GM12873 (cell line): ENCODE measurements at regions not wholly inside any gene's neighbourhood (a gene's known extent, or its start where the extent isn't known, plus 50 kb on each side); places are given as distances from the start of the nearest gene placed in this dataset.

ENCODE experiments used
- CTCF ChIP-seq: IDR thresholded peaks from 2 replicates; pipeline ENCODE4 v1.5.1; 2012; ENCODE audit warnings: low read depth, mild to moderate bottlenecking, moderate library complexity, low read length, control low read depth; ENCODE audit not compliant: insufficient read depth; ENCODE audit errors: missing control alignments

DNA sequence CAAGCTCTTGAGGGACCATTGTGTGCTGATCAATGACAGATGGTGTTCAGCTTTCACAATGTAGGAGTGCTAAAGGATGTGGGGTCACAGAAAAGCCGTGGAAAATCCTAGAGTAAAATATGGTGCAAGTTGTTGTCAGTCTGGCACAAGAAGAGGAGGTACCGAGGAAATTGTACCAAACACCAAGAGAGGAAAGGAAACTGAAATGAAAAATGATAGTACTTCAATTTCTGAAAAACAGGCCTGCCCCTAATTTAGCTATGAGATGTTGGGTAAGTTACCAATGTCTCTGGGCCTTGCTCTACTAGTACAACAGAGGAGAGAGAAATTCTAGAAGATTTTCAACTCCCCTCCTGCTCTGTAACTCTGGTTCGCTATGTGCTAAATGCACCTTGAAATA, 78.8 kb upstream of the PELI1 start:
- no peak for TF ChIP-seq CTCF

DNA sequence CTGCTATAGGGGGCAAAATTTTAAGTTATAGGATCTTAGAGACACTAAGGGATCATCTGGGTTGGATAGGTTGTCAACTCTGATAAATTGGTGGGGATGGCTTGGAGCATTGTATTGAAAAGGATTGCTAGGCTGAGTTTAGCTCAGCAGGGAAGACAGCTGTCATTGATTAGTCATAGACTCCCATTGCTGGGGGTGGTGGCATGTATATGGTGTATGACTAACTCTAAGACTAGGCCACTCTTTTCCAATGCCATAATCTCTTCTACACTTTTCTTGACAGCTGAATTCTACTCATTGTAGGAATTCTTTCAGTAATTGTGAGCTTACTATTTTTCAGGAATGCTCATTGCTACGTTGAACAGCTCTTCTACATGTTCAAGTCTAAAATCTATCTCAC, 81.3 kb upstream of the PELI1 start:
- no peak for TF ChIP-seq CTCF

- TF ChIP-seq CTCF, result no peak
Observed at GRCh38 chr2:64226611-64227010, 82.4 kb upstream of the PELI1 start.

DNA sequence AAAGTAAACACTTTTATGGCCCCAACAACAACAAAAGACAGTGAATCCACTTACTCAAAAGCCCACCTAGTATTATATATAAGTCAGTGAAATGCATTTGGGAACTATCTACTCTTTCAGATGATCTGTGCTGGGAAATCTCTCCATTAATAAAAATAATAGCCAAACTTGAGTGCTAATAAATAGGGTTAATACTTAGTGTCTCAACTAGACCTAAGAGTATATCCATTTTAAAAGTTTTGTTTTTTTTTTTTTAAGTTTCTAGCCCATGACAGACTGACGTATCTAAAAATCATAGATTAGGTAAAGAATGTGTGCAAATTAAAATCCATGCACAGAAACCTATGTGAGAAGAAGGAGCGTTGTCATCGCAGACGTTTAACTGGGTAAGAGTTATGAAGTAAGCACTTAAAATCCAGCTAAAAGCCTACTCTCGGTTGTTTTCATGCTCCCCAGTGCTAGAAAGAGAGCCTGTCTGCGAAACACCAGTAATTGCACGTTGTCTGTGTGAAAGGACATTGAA, 83.4 kb upstream of the PELI1 start:
- no peak for TF ChIP-seq CTCF

GRCh38 chr2:64228126-64228678, 84.0 kb upstream of the PELI1 start:
- TF ChIP-seq CTCF, result no peak

DNA sequence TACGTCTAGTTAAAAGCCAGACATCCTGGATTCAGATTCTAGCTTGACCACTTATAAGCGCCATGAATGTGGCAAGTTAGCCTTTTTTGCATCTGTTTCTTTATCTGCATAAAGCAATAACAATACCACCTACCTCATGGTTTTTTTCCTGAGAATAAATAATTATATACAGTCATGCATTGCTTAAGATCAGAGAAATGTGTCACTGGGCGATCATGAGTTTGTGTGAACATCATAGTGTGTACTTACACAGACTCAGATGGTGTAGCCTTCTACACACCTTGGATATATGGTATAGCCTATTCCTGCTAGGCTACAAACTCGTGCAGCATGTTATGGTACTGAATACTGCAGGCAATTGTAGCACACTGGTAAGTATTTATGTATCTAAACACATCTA, 84.7 kb upstream of the PELI1 start:
- no peak for TF ChIP-seq CTCF

- no peak for TF ChIP-seq CTCF
Observed at GRCh38 chr2:64230540-64230939, 86.3 kb upstream of the PELI1 start.
